GM13977 (cell line): ENCODE measurements at regions not wholly inside any gene's neighbourhood (a gene's known extent, or its start where the extent isn't known, plus 50 kb on each side); places are given as distances from the start of the nearest gene placed in this dataset.

Source experiments
- DNase-seq: peaks from one replicate; pipeline ENCODE4 v3.0.0; 2012; ENCODE audit warnings: low spot score
- CTCF ChIP-seq: IDR thresholded peaks from 2 replicates; pipeline ENCODE4 v1.5.1; 2012; ENCODE audit warnings: mild to moderate bottlenecking, control low read depth; ENCODE audit not compliant: insufficient read depth; ENCODE audit errors: extremely low read depth, missing control alignments
- in situ Hi-C: fragments of 300-500 bp; cut with MboI; formaldehyde crosslinking; loops from one replicate; pipeline ENCODE4 v1.12.0; 2022; ENCODE audit warnings: low sequenced_read_pairs, low pct_unique_long_range_greater_than_20kb, mixed read lengths, inconsistent platforms; ENCODE audit not compliant: unreplicated experiment

DNA sequence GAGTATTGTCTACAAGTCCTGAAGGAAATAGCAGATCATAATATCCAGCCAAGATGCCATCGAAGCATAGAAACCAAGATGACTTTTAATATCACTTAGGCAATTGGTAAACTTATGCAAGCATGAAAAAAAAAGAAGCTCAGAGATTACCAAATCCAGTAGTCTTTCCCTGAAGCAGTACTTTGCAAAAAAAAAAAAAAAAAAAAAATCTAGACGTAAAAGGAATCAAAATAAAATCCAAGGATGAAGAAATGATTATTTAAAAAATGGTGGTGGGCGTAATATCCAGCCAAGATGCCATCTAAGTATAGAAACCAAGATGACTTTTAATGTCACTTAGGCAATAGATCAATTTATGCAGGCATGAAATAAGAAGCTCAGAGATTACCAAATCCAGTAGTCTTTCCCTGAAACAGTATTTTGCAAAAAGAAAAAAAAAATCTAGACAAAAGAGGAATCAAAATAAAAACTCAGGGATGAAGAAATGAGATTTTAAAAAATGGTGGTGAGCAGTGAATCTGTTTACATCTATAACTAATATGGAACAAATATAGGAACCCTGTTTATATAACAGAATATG lies 108.8 kb downstream of the GYPC start:
- DNase-seq: no peak
- in situ Hi-C loops: no loop called here
- TF ChIP-seq CTCF: no peak

- in situ Hi-C loops: no loop called here
- TF ChIP-seq CTCF: no peak
- no peak for DNase-seq
Measured at GRCh38 chr2:126765395-126765794, 109.4 kb downstream of the GYPC start.

DNA sequence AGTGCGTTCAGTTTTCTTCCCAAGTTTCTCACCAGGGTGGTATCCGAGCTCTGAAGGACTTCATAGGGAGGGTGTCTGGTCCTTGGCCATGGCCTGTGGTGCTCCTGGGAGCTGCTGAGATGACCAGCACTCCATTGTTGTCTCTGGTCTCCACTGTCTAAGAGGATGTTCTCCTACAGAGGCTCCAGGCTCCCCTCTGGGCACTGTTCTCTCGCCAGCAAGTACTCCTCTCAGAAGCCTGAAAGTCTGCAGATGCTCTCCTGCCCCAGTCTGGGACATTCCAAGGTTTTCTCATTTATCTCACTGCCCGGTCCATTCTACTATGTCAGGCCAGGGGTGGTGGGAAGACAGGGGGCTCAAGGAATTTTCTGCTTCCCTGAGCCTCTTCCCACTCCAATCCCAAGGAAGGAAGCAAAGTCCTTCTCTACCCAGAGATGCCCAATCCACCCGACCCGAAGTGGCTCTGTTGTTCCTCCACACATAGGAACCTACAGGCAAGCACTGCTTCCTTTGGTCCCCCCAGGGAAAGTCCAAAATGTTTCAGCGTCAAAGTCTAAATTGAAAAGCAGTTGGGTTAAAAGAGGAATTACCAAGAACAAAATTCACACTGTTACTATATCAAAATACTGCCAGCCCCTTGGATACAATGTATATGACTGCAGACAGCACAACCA lies 110.5 kb downstream of the GYPC start:
- in situ Hi-C loops: no loop called here
- no peak for TF ChIP-seq CTCF
- DNase-seq: no peak

DNA sequence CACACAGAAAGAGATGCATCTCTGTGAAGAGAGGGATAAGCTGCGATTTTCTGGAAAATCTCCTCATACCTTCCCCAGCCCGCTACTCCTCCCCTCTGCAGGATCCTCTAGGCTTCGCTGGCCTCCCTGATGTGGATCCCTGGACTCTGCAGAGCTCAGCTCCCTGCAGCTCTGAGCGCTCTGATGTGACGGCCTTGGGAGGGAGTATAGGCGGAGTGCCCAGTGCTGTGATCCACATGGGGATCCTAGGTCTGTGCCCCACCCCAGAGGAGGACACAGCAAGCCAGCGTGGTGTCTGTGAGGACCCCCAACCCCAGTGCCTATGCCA lies 111.0 kb downstream of the GYPC start:
- no peak for TF ChIP-seq CTCF
- in situ Hi-C loops: no loop called here
- no peak for DNase-seq

DNA sequence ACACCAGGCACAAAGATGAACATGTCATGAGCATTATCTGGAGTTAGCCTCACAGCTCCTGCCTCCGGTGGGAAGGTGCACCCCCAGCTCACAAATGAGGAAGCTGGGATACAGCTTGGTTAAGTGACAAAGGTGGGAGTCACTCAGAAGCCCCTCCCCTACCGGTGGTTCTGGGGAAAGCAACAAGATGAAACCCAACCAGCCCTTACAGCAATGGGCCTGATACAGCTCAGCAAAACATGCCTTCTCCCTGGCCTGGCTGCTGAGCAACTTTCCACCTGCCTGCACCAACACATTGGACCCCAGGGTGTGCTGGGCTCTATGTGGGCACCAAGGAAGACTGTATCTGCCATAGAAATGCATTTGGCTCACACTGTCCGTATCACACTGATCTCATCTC lies 113.2 kb downstream of the GYPC start:
- in situ Hi-C loops: no loop called here
- no peak for DNase-seq
- TF ChIP-seq CTCF: no peak

- no peak for TF ChIP-seq CTCF
- in situ Hi-C loops: loop anchor here (10.0 kb wide), 1 partner anchor 246 kb away; no protein-coding TSS in a partner anchor
- DNase-seq: no peak
Measured at GRCh38 chr2:126770466-126770865, 114.5 kb downstream of the GYPC start.

DNA sequence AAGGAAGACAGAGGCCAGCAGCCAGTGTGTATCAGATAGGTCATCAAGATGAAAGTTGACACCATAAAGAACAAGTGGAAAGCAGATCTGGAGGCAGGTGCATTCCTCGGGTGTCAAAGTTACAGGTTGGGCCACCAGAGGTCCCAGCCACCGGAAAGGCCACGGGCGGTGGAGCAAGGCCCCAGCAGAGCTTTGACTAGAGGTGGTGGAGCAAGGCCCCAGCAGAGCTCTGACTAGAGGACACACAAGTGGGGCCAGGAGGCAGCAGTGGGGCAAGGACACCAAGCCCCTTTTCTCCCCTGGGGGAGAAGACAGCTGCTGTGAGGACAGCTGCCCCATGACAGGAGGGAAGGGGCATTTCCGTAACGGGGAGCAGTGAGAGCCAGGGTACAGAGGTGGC lies 115.1 kb downstream of the GYPC start:
- TF ChIP-seq CTCF: no peak
- in situ Hi-C loops: loop anchor here (10.0 kb wide), 1 partner anchor 246 kb away; no protein-coding TSS in a partner anchor
- no peak for DNase-seq
